NT2/D1 (cell line): ENCODE measurements at regions not wholly inside any gene's neighbourhood (a gene's known extent, or its start where the extent isn't known, plus 50 kb on each side); places are given as distances from the start of the nearest gene placed in this dataset.

Experiments
- YY1 ChIP-seq: IDR thresholded peaks from 2 replicates; pipeline ENCODE4 v1.6.1; 2011; ENCODE audit not compliant: insufficient read length, insufficient read depth
- ZNF274 ChIP-seq: IDR thresholded peaks from 2 replicates; pipeline ENCODE4 v1.6.1; 2011; ENCODE audit warnings: mild to moderate bottlenecking, low read depth, low read length

- TF ChIP-seq YY1, result no peak
- no peak for TF ChIP-seq ZNF274
Observed at GRCh38 chr15:53114960-53115359, 324.8 kb upstream of the ONECUT1 start.
